NB4 (cell line): ENCODE measurements at regions not wholly inside any gene's neighbourhood (a gene's known extent, or its start where the extent isn't known, plus 50 kb on each side); places are given as distances from the start of the nearest gene placed in this dataset.

ENCODE experiments used
- CTCF ChIP-seq: IDR thresholded peaks from one replicate; pipeline ENCODE4 v1.5.1; 2012; ENCODE audit warnings: low read depth, low read length
- POLR2A ChIP-seq: IDR thresholded peaks from 2 replicates; pipeline ENCODE4 v1.6.1; 2011; ENCODE audit warnings: mild to moderate bottlenecking; ENCODE audit not compliant: insufficient read length; ENCODE audit errors: extremely low read depth

GRCh38 chr9:4413856-4414255 lies 76.4 kb upstream of the SLC1A1 start:
- TF ChIP-seq CTCF = no peak
- TF ChIP-seq POLR2A = no peak
